NB4 (cell line): ENCODE measurements at regions not wholly inside any gene's neighbourhood (a gene's known extent, or its start where the extent isn't known, plus 50 kb on each side); places are given as distances from the start of the nearest gene placed in this dataset.

Experiments used
- POLR2A ChIP-seq: IDR thresholded peaks from 2 replicates; pipeline ENCODE4 v1.6.1; 2011; ENCODE audit warnings: mild to moderate bottlenecking; ENCODE audit not compliant: insufficient read length; ENCODE audit errors: extremely low read depth
- TF ChIP-seq, protein P1 (sequence below): IDR thresholded peaks from one replicate; pipeline ENCODE4 v1.5.1; 2012; ENCODE audit warnings: low read depth, low read length

GRCh38 chr9:115423646-115424045 is 305.7 kb upstream of the TNC start:
- TF ChIP-seq, protein P1, sequence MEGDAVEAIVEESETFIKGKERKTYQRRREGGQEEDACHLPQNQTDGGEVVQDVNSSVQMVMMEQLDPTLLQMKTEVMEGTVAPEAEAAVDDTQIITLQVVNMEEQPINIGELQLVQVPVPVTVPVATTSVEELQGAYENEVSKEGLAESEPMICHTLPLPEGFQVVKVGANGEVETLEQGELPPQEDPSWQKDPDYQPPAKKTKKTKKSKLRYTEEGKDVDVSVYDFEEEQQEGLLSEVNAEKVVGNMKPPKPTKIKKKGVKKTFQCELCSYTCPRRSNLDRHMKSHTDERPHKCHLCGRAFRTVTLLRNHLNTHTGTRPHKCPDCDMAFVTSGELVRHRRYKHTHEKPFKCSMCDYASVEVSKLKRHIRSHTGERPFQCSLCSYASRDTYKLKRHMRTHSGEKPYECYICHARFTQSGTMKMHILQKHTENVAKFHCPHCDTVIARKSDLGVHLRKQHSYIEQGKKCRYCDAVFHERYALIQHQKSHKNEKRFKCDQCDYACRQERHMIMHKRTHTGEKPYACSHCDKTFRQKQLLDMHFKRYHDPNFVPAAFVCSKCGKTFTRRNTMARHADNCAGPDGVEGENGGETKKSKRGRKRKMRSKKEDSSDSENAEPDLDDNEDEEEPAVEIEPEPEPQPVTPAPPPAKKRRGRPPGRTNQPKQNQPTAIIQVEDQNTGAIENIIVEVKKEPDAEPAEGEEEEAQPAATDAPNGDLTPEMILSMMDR = no peak
- no peak for TF ChIP-seq POLR2A
